AG09309 (cell line): ENCODE measurements at regions not wholly inside any gene's neighbourhood (a gene's known extent, or its start where the extent isn't known, plus 50 kb on each side); places are given as distances from the start of the nearest gene placed in this dataset.

Experiments used
- DNase-seq: peaks from one replicate; pipeline ENCODE4 v3.0.0-alpha.2; 2010; ENCODE audit warnings: low read depth
- H3K4me3 ChIP-seq: 2 replicates; pipeline ENCODE4 v1.5.1; 2011; ENCODE audit warnings: mild to moderate bottlenecking, low read depth, low read length, moderate library complexity; ENCODE audit not compliant: control insufficient read depth
- CTCF ChIP-seq: IDR thresholded peaks from 2 replicates; pipeline ENCODE4 v1.5.1; 2011; ENCODE audit warnings: mild to moderate bottlenecking, low read depth, low read length, inconsistent platforms; ENCODE audit not compliant: insufficient read depth, control insufficient read depth; ENCODE audit errors: missing control alignments

- DNase-seq, result no peak
- no peak overlapping the region for H3K4me3 ChIP-seq
- TF ChIP-seq CTCF, result no peak
Observed at GRCh38 chr2:341017-341542, 53.2 kb upstream of the ALKAL2 start.
